Neuronal stem cell (in vitro differentiated cells): ENCODE measurements at regions not wholly inside any gene's neighbourhood (a gene's known extent, or its start where the extent isn't known, plus 50 kb on each side); places are given as distances from the start of the nearest gene placed in this dataset.

Source experiments
- DNase-seq: peaks from one replicate; pipeline ENCODE4 v3.0.0-alpha.2; 2013; ENCODE audit warnings: low spot score
- H2AFZ ChIP-seq: one replicate; pipeline ENCODE4 v1.6.1; 2013; ENCODE audit warnings: mild to moderate bottlenecking, low read length, inconsistent platforms
- H2AK5ac ChIP-seq: 2 replicates; pipeline ENCODE4 v1.6.1; 2013; ENCODE audit warnings: low read depth, mild to moderate bottlenecking, inconsistent platforms, low read length, moderate library complexity, mixed read lengths
- H2BK120ac ChIP-seq: 2 replicates; pipeline ENCODE4 v1.6.1; 2013; ENCODE audit warnings: low read depth, mild to moderate bottlenecking, inconsistent platforms, low read length, moderate library complexity, mixed read lengths
- H2BK12ac ChIP-seq: one replicate; pipeline ENCODE4 v1.6.1; 2013; ENCODE audit warnings: low read length, inconsistent platforms
- H2BK15ac ChIP-seq: 2 replicates; pipeline ENCODE4 v1.6.1; 2013; ENCODE audit warnings: mild to moderate bottlenecking, low read length, inconsistent platforms, mixed read lengths
- H2BK5ac ChIP-seq: one replicate; pipeline ENCODE4 v1.6.1; 2013; ENCODE audit warnings: inconsistent platforms, mild to moderate bottlenecking, low read length, moderate library complexity
- H3K14ac ChIP-seq: one replicate; pipeline ENCODE4 v1.6.1; 2013; ENCODE audit warnings: low read length, inconsistent platforms
- H3K18ac ChIP-seq: 2 replicates; pipeline ENCODE4 v1.6.1; 2013; ENCODE audit warnings: low read length, inconsistent platforms
- H3K23ac ChIP-seq: 2 replicates; pipeline ENCODE4 v1.6.1; 2013; ENCODE audit warnings: low read depth, mild to moderate bottlenecking, mixed read lengths, low read length, inconsistent platforms; ENCODE audit not compliant: poor library complexity
- H3K27ac ChIP-seq: replicated peaks from 3 replicates; pipeline ENCODE4 v1.5.1; 2013; ENCODE audit warnings: low read length, inconsistent platforms
- H3K27me3 ChIP-seq, 3 experiments: 2 replicates each; pipeline ENCODE4 v1.6.1; 2013; ENCODE audit warnings: low read length in 3 of 3, mild to moderate bottlenecking in 2 of 3, inconsistent platforms in 1 of 3, low read depth in 1 of 3, mixed read lengths in 1 of 3, moderate library complexity in 1 of 3; ENCODE audit not compliant: control insufficient read depth in 3 of 3, insufficient read depth in 3 of 3
- H3K36me3 ChIP-seq, 2 donors: replicated peaks in 1 of 2; 2 replicates each; pipeline ENCODE4 v1.6.1; 2013; ENCODE audit warnings: low read length in 2 of 2; ENCODE audit not compliant: control insufficient read depth in 2 of 2, insufficient read depth in 2 of 2
- H3K4ac ChIP-seq: 2 replicates; pipeline ENCODE4 v1.6.1; 2013; ENCODE audit warnings: inconsistent platforms, mild to moderate bottlenecking, low read length, moderate library complexity
- H3K4me1 ChIP-seq, 2 donors: 1 replicate in 1 of 2; 2 replicates in 1 of 2; pipeline ENCODE4 v1.6.1; 2013; ENCODE audit warnings: low read length in 2 of 2, low read depth in 1 of 2; ENCODE audit not compliant: control insufficient read depth in 2 of 2, insufficient read depth in 1 of 2
- H3K4me2 ChIP-seq: one replicate; pipeline ENCODE4 v1.6.1; 2013; ENCODE audit warnings: mild to moderate bottlenecking, low read length, inconsistent platforms; ENCODE audit not compliant: insufficient read depth, poor library complexity, severe bottlenecking
- H3K4me3 ChIP-seq, 2 donors: 2 replicates each; pipeline ENCODE4 v1.5.1; 2013; ENCODE audit warnings: low read length in 2 of 2, mild to moderate bottlenecking in 2 of 2, inconsistent platforms in 1 of 2, moderate library complexity in 1 of 2
- H3K79me1 ChIP-seq: one replicate; pipeline ENCODE4 v1.6.1; 2013; ENCODE audit warnings: low read depth, mild to moderate bottlenecking, inconsistent platforms, low read length, moderate library complexity
- H3K9ac ChIP-seq: one replicate; pipeline ENCODE4 v1.6.1; 2013; ENCODE audit warnings: mild to moderate bottlenecking, low read depth, low read length, inconsistent platforms; ENCODE audit not compliant: poor library complexity
- H3K9me3 ChIP-seq, 2 donors: replicated peaks in 1 of 2; 2 replicates each; pipeline versions ENCODE3 to v1.6.1; 2013; ENCODE audit warnings: low read length in 2 of 2, mild to moderate bottlenecking in 2 of 2, inconsistent platforms in 1 of 2, low read depth in 1 of 2, mixed read lengths in 1 of 2, moderate library complexity in 1 of 2; ENCODE audit not compliant: control insufficient read depth in 2 of 2, insufficient read depth in 1 of 2
- H4K8ac ChIP-seq: one replicate; pipeline ENCODE4 v1.6.1; 2013; ENCODE audit warnings: low read depth, mild to moderate bottlenecking, inconsistent platforms, low read length, moderate library complexity
- H4K91ac ChIP-seq: one replicate; pipeline ENCODE4 v1.6.1; 2013; ENCODE audit warnings: low read length, low read depth, mild to moderate bottlenecking, inconsistent platforms; ENCODE audit not compliant: poor library complexity
- WGBS, 2 donors: extraction: QIAGEN DNeasy Blood & Tissue Kit; methylation state at CpG; one replicate each; pipeline ENCODE4 v1.1.7; 2013; ENCODE audit warnings: missing lambda C conversion rate in 2 of 2, mixed read lengths in 1 of 2; ENCODE audit not compliant: insufficient read length in 2 of 2, insufficient replicate concordance in 1 of 2; ENCODE audit errors: extremely low coverage in 2 of 2; 5-methylcytosine and 5-hydroxymethylcytosine counted together

DNA sequence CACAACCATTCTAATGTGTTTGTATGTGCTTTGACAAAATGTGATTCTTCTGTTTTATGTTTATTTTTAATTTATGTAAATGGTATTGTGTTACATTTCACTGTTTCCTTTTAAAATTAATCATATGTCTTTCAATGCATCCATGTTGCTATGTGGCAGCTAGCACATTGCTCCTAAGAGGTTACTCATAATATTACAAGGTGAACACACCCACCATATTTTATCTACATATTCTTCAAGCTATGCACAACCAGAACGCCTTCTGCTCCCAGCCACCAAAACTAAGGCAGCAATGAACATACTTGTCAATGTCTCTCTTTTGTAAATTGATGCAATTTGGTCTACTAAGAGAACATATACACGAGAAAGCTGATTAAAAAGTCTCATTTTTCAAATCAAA lies 160.6 kb upstream of the OSR1 start:
- Histone ChIP-seq H3K9ac (no peak overlapping the region), H3K36me3 (no peaks in the 10 kb centered on the region), H3K4me3 (no peak overlapping the region), H3K27me3 (no peaks in the 10 kb centered on the region), H2AFZ (no peak overlapping the region), H3K27ac (no peak overlapping the region), H3K14ac (no peak overlapping the region), H3K9me3 (no peaks in the 10 kb centered on the region), H2BK120ac (no peak overlapping the region), H3K18ac (no peak overlapping the region), H3K4ac (no peak overlapping the region), H2AK5ac (no peak overlapping the region), H3K4me1 (no peaks in the 10 kb centered on the region), H2BK15ac (no peak overlapping the region), H4K91ac (no peak overlapping the region), H3K79me1 (no peaks in the 10 kb centered on the region), H4K8ac (no peak overlapping the region), H3K23ac (no peak overlapping the region), H2BK5ac (no peak overlapping the region), H3K4me2 (no peak overlapping the region), H2BK12ac (no peak overlapping the region)
- no CpG with 5 or more reads among the region's 2 CpGs for WGBS, 2 donors
- no peak for DNase-seq

DNA sequence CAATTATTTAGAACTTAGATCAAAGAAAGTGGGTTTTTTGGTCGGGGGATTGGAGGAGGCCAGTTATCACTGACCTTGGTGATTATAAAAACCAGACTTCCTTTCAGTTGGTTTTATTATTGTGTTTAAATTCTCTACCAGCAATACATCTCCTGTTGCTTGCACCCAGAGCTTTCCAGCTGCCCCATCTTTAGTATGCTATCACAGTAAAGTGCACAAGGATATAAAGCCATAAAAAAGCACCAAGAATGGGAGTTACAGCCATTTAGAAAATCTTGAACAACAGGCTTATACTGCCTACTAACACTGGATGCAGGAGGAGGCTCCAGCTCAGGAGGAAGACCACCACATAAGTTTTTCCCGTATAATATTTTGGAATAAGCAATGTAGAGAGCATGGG lies 148.7 kb upstream of the OSR1 start:
- Histone ChIP-seq H3K4me3 (no peak overlapping the region), H2AK5ac (no peak overlapping the region), H3K79me1 (no peaks in the 10 kb centered on the region), H2BK15ac (no peak overlapping the region), H2AFZ (no peak overlapping the region), H3K9ac (no peak overlapping the region), H3K9me3 (no peaks in the 10 kb centered on the region), H3K27ac (no peak overlapping the region), H3K23ac (no peak overlapping the region), H3K27me3 (no peaks in the 10 kb centered on the region), H2BK5ac (no peak overlapping the region), H3K14ac (no peak overlapping the region), H3K4me1 (no peaks in the 10 kb centered on the region), H3K4ac (no peak overlapping the region), H3K18ac (no peak overlapping the region), H4K8ac (no peak overlapping the region), H3K36me3 (no peaks in the 10 kb centered on the region), H2BK12ac (no peak overlapping the region), H2BK120ac (no peak overlapping the region), H4K91ac (no peak overlapping the region), H3K4me2 (no peak overlapping the region)
- DNase-seq, result no peak
- no CpG with 5 or more reads among the region's 2 CpGs for WGBS, 2 donors

DNA sequence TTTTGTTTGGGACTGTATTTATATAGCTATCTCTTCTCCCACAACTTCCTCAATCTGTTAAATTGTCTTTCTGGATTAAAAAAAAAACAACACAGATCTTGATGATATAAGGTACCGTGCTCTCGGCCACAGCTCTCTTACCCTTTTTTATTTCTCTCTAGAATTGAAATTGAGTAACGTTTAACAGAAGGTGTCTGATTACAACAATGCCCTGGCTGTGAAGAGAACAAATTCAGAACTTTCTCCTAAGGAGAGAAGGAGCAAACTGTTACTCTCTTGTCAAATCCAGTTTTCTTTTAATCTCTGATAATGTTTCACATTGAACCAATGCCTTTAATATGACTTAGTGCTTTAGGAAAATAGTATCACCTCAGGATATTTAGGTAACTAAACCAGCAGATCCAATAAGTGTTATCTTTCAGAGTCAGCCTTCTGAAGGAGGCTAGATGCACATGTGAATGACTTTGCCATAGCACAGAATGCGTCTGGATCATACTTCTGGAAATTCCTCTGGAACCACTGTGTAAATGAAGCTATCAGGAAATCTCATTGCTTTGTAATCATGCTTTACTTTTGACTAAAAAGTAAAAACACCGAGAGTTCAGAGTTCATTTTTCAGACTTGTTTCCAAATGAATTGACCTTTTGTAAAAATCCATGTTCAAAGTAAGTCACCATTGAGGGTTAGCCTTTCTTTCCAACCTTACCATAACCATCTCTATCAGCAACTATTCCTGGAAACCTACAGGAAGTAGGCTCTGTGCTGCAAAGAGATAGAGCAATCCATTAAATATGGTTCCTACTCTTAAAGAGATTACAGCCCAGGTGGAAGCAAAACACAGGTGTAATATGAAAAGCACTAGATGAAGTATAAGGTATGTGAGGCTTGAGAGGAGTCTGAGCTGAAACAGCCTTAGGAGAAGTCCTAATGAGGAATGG lies 147.0 kb upstream of the OSR1 start:
- Histone ChIP-seq H2BK12ac (no peak overlapping the region), H3K4ac (no peak overlapping the region), H4K91ac (no peak overlapping the region), H2BK120ac (no peak overlapping the region), H2AFZ (no peak overlapping the region), H3K4me3 (no peak overlapping the region), H3K27ac (no peak overlapping the region), H3K9ac (no peak overlapping the region), H3K18ac (no peak overlapping the region), H3K23ac (no peak overlapping the region), H3K4me2 (no peak overlapping the region), H2BK15ac (no peak overlapping the region), H2BK5ac (no peak overlapping the region), H3K27me3 (no peaks in the 10 kb centered on the region), H3K4me1 (no peaks in the 10 kb centered on the region), H2AK5ac (no peak overlapping the region), H3K9me3 (no peaks in the 10 kb centered on the region), H3K36me3 (no peaks in the 10 kb centered on the region), H3K14ac (no peak overlapping the region), H4K8ac (no peak overlapping the region), H3K79me1 (no peaks in the 10 kb centered on the region)
- no peak for DNase-seq
- no CpG with 5 or more reads among the region's 5 CpGs for whole genome bisulfite sequencing, 2 donors

DNA sequence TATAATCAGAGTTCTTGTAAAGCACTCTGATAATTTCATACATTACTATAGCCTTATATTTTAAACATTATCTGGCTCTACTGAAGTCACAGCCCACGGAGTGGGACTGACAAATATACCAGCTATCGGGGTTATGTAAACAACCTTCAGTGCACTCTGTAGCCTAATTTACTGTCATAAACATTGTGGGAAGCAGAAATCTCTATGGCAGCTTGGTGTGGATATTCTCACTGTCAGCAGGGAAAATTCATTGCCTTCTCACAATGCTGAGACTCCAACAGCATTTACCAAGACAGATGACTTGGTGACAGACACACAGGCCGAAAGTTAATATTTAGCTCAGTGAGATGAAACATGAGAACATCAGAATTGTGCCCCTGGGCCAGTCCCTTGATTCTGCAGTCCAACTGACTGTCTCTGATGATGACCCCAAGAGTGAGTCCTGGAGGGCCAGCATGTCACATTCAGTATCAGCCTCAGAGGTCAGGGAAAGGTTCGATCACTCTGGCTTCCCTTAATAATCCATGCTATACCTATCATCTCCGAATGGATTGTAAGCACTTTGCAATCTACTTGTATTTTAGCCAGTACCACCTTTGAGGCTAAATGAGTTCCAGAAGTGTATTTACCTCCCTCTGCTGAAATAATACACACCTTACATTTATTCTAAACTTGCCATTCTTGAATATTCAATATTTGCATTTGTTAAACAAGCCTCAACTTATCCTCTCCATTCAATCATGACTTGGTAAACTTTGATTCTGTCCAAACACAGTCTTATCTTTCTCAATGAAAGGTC lies 146.2 kb upstream of the OSR1 start:
- H3K4me2 ChIP-seq, result no peak overlapping the region
- no peak overlapping the region for H3K9ac ChIP-seq
- no peak overlapping the region for H3K23ac ChIP-seq
- H2BK120ac ChIP-seq, result no peak overlapping the region
- H2AFZ ChIP-seq, result no peak overlapping the region
- H2BK12ac ChIP-seq, result no peak overlapping the region
- DNase-seq, result no peak
- no peaks in the 10 kb centered on the region for H3K4me1 ChIP-seq
- H3K27ac ChIP-seq, result no peak overlapping the region
- no peaks in the 10 kb centered on the region for H3K36me3 ChIP-seq
- H3K79me1 ChIP-seq, result no peaks in the 10 kb centered on the region
- H2BK5ac ChIP-seq, result no peak overlapping the region
- no CpG with 5 or more reads among the region's 5 CpGs for WGBS, 2 donors
- H3K4ac ChIP-seq, result no peak overlapping the region
- H3K18ac ChIP-seq, result no peak overlapping the region
- H3K14ac ChIP-seq, result no peak overlapping the region
- H3K4me3 ChIP-seq, result no peak overlapping the region
- H2BK15ac ChIP-seq, result no peak overlapping the region
- no peaks in the 10 kb centered on the region for H3K27me3 ChIP-seq
- H2AK5ac ChIP-seq, result no peak overlapping the region
- H4K8ac ChIP-seq, result no peak overlapping the region
- H4K91ac ChIP-seq, result no peak overlapping the region
- H3K9me3 ChIP-seq, result no peaks in the 10 kb centered on the region
